ENCODE measurements at regions not wholly inside any gene's neighbourhood (a gene's known extent, or its start where the extent isn't known, plus 50 kb on each side); places are given as distances from the start of the nearest gene placed in this dataset.
"Not testable (repeated sequence)": the region's sequence is repeated elsewhere in the genome, so short reads cannot be mapped to it uniquely, and the experiment has no call there.

- TF ChIP-seq POLR2A (IDR thresholded peaks at IDR 0.05) = no peak
- no peak for TF ChIP-seq CTCF (IDR thresholded peaks at IDR 0.05)
- no peak for DNase-seq (ENCODE audit: low spot score in 2 of 2)
- intact Hi-C loops (cut with DNase I; ENCODE audit: low total_unique reads) = no loop called here
- no peak overlapping the region for H3K4me3 ChIP-seq (ENCODE audit: low read depth, poor library complexity, severe bottlenecking)
- 74 to 80% methylated on average over 1 of the region's 1 CpG for WGBS, 2 donors
Measured at GRCh38 chr4:180335566-180335965, 1907.6 kb upstream of the TENM3 start.

DNA sequence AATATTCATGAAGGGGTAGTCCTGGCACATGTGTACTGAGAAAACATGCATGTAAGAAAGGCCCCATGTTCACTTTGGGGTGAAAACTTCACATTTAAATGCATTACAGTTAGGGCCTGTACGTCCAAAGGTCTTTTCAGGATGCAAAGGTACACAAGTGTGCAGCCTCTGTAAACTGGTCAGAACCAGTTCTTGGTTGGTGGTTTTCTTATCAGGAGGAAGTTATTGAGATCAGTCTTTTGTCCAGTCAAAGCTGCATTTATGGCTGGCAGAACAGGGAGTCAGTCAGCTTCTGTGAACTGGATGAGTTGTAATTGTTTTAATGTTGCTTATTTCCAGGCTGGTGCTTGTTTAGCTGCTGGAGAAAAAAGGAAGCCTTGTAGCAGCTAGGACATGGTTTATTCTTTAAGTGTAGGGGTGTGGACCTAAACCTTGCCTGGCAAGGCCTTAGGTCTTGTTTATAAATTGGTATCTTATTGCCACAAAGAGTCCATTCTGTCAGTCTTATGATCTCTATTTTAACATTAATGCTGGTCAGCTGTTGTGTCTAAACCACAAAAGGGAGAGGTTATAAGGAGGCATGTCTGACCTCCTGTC is 1906.6 kb upstream of the TENM3 start:
- H3K4me3 ChIP-seq (ENCODE audit: low read depth, poor library complexity, severe bottlenecking) = no peak overlapping the region
- 69 to 76% methylated on average over 1 of the region's 1 CpG for WGBS, 2 donors
- intact Hi-C loops (cut with DNase I; ENCODE audit: low total_unique reads) = no loop called here
- DNase-seq (ENCODE audit: low spot score in 2 of 2) = no peak
- TF ChIP-seq CTCF (IDR thresholded peaks at IDR 0.05) (no peak), POLR2A (IDR thresholded peaks at IDR 0.05) (no peak)

GRCh38 chr4:180341926-180342325 is 1901.3 kb upstream of the TENM3 start:
- H3K4me3 ChIP-seq (ENCODE audit: low read depth, poor library complexity, severe bottlenecking) = no peak overlapping the region
- WGBS, 2 donors = 77 to 85% methylated on average over 5 of the region's 5 CpGs
- intact Hi-C loops (cut with DNase I; ENCODE audit: low total_unique reads) = no loop called here
- DNase-seq (ENCODE audit: low spot score in 2 of 2) = no peak
- TF ChIP-seq CTCF (IDR thresholded peaks at IDR 0.05) (no peak), POLR2A (IDR thresholded peaks at IDR 0.05) (no peak)

- DNase-seq (ENCODE audit: low spot score in 2 of 2) = no peak
- intact Hi-C loops (cut with DNase I; ENCODE audit: low total_unique reads) = no loop called here
- no peak overlapping the region for H3K4me3 ChIP-seq (ENCODE audit: low read depth, poor library complexity, severe bottlenecking)
- 57 to 79% methylated on average over 2 of the region's 2 CpGs for WGBS, 2 donors
- no peak for TF ChIP-seq POLR2A (IDR thresholded peaks at IDR 0.05)
- TF ChIP-seq CTCF (IDR thresholded peaks at IDR 0.05) = no peak
Measured at GRCh38 chr4:180350901-180351300, 1892.3 kb upstream of the TENM3 start.

DNA sequence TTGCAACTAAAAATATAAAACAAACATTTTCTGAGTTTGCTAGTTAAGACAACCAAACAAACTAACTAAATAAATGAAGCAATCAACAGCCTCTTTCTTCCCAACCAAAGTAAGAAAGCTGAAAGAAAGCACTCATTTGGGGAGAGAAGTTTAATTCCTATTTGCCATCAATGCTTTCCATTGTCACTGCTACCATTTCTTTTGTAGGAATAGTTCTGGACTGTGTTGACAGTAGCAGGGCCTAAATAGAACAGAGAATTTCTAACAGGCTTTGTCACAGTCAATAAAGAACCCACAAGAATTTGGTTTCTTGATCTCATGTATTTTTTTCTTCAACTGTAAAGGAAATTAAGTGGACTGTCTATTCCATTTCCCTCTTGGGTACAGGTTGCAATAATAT is 1886.4 kb upstream of the TENM3 start:
- H3K4me3 ChIP-seq (ENCODE audit: low read depth, poor library complexity, severe bottlenecking) = no peak overlapping the region
- intact Hi-C loops (cut with DNase I; ENCODE audit: low total_unique reads) = no loop called here
- DNase-seq (ENCODE audit: low spot score in 2 of 2) = no peak
- TF ChIP-seq POLR2A (IDR thresholded peaks at IDR 0.05) (no peak), CTCF (IDR thresholded peaks at IDR 0.05) (no peak)

- 71 to 84% methylated on average over 4 of the region's 4 CpGs for WGBS, 2 donors
- intact Hi-C loops (cut with DNase I; ENCODE audit: low total_unique reads); DNase-seq (ENCODE audit: low spot score in 2 of 2); H3K4me3 ChIP-seq (ENCODE audit: low read depth, poor library complexity, severe bottlenecking): not testable (repeated sequence)
Measured at GRCh38 chr4:180360113-180360512, 1883.1 kb upstream of the TENM3 start.
